ENCODE measurements at regions not wholly inside any gene's neighbourhood (a gene's known extent, or its start where the extent isn't known, plus 50 kb on each side); places are given as distances from the start of the nearest gene placed in this dataset.

DNA sequence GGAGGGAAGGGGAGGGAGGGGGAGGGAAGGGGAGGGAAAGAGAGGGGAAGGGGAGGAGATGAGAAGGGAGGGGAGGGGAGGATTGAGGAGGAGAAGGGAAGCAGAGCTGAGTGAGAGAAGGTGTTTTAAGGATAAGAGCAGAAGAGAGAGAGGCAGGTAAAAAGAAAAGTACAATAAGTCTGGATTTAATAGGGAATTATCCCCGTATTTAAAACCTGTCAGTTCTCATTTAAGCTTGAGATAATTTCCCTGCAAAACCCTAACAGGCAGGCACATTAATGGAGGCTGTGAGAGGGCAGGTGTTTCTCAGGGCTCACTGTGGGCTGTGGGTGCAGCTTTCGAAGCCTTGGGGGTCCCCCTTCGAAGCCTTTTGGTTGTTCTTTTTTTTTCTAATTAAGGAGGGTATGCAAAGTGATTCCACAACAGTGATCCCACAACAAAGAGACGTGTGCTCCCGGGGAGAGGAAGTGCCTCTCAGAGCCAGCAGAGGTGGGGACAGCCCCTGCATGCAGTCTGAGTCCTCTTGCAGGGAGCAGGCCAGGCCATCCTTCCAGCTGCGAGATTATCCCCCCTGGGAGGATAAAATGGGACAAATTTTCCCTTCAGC is 317.9 kb upstream of the IRX1 start:
- no peak for DNase-seq
- H3K36me3 Mint-ChIP-seq (ENCODE audit: low read depth), result no peaks in the 10 kb centered on the region
- peaks cover 3% of the 10 kb centered on the region for H3K27me3 Mint-ChIP-seq
- H3K9me3 Mint-ChIP-seq, result no peaks in the 10 kb centered on the region
- no peaks in the 10 kb centered on the region for H3K4me1 Mint-ChIP-seq (ENCODE audit: low read depth)
- H3K27ac Mint-ChIP-seq, result no peak overlapping the region
- no peak overlapping the region for H3K4me3 Mint-ChIP-seq

DNA sequence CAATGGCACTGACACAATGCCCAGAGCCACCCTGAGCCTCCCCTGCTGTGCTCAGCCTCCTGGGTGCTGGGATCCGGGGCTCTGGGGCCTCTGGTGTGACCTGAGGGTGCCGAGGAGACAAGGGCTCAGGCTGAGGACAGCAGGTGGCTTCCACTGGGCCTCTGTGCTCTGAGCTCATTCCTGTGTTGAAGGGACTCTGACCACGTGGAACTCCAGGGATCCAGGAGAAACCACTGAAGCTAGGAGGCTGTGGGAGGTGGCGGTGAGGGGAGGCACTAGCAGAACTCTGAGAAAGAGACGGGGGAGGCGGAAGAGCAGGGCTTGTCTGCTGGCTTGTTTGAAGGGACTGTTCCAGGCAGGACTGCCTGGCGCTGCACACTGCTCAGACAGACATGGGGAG is 318.7 kb upstream of the IRX1 start:
- Mint-ChIP-seq H3K4me3 (no peak overlapping the region), H3K4me1 (ENCODE audit: low read depth) (no peaks in the 10 kb centered on the region), H3K27me3 (peaks cover 3% of the 10 kb centered on the region), H3K36me3 (ENCODE audit: low read depth) (no peaks in the 10 kb centered on the region), H3K9me3 (no peaks in the 10 kb centered on the region), H3K27ac (no peak overlapping the region)
- no peak for DNase-seq

DNA sequence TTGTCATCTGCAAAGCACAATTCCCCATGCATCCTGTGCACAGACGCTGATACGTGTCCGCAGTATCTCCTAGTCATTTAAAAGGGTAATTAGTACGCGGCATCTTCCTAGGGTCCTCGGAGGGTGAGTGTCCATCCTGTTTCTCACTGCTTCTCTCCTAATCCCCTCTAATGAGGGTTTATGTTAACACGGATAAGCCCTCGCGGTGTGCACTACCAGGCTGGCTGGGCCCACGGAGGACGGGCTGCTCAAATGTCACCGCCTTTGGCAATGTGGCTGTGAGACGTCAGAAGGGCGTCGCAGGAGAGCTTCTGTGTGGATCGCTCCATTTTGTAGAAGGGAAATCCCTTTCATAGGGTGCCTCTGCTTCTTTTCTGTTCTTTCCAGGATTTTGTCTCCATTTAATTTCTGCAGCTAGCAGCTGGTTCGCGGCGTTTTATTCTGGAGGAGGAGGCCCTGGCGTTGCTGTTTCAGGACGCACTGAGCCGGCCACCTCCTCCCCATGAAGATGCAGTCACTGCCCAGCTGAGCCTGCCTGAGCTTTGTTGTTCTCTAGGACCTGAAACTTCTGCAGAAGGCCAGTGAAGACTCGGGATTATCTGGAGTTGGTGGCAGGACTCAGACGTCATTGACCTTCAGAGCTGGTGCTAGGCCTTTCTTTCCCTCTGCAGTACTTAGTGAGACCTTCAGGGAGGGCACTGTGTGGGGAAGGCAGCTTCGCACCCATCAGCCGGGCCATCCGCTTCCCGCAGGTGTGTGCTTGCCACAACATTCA is 326.1 kb upstream of the IRX1 start:
- DNase-seq, result no peak
- no peak overlapping the region for H3K27ac Mint-ChIP-seq
- H3K9me3 Mint-ChIP-seq, result no peaks in the 10 kb centered on the region
- no peaks in the 10 kb centered on the region for H3K27me3 Mint-ChIP-seq
- H3K4me3 Mint-ChIP-seq, result no peak overlapping the region
- H3K36me3 Mint-ChIP-seq (ENCODE audit: low read depth), result no peaks in the 10 kb centered on the region
- H3K4me1 Mint-ChIP-seq (ENCODE audit: low read depth), result no peaks in the 10 kb centered on the region

DNA sequence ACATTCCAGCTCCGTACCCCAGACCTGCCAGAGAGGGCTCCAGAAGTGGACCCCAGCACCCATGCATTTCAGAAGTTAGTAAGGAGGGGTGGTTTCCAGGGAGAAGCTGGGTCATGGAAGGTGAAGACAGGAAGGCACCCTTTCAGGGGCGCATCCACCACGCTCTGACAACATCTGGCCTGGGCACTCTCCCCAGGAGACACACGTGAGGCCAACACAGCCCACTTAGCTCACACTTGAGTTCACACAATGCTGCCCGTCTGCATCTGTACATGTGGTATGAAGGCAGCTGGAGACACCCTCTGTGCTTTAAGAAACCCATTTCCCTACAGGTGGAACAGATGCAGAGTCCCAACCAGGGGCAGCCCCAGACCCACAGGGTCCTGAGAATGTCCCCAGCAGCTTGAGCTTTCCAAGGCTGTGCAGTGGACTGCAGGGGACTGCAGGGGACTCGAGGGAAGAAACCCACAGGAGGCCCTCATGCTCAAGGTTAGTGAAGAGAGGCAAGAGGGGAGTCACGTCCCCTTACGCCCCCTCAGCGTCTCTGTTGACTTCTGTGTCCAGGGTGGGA is 326.8 kb upstream of the IRX1 start:
- Mint-ChIP-seq H3K9me3 (no peaks in the 10 kb centered on the region), H3K4me3 (no peak overlapping the region), H3K36me3 (ENCODE audit: low read depth) (no peaks in the 10 kb centered on the region), H3K4me1 (ENCODE audit: low read depth) (no peaks in the 10 kb centered on the region), H3K27me3 (no peaks in the 10 kb centered on the region), H3K27ac (no peak overlapping the region)
- DNase-seq, result no peak

DNA sequence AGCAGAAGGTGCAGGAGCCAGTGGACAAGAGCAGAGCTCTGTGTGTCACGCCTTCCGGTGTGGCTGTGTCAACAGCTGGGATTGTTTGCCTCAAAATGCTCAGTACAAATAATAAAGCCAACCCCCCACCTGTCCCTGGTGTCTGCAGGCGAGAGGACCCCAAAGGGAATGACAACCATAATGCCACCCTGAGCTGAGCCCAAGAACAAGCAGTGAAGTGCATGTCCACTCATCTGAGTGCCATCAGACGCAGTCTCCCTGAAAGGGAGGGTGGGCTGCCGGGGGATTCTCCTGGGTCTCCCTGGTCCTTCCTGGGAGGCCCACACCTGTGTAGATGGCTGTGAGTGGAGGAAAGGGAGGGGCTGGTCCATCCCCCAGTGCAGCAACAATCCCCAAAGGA is 328.8 kb upstream of the IRX1 start:
- no peak overlapping the region for H3K27ac Mint-ChIP-seq
- no peak overlapping the region for H3K4me3 Mint-ChIP-seq
- no peaks in the 10 kb centered on the region for H3K27me3 Mint-ChIP-seq
- H3K36me3 Mint-ChIP-seq (ENCODE audit: low read depth), result no peaks in the 10 kb centered on the region
- H3K9me3 Mint-ChIP-seq, result no peaks in the 10 kb centered on the region
- DNase-seq, result no peak
- no peaks in the 10 kb centered on the region for H3K4me1 Mint-ChIP-seq (ENCODE audit: low read depth)

DNA sequence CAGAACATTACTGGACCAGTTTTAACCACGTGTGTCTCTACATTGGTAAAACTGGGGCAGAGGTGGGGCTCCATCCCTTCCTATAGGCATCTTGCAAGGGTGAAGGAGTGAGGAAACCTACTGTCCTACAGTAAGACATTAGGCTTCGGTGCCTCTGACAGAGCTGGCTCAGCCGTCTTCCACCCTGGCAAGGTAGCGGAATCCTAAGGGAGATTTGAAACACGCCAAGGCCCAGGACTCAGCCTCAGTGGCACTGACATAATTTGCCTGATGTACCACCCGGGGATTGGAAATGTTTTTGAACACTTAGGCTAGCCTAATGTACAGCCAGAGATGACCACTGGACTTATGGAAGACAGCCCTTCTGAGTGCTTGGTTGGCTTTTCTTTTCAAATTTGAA is 329.7 kb upstream of the IRX1 start:
- H3K4me1 Mint-ChIP-seq (ENCODE audit: low read depth), result no peaks in the 10 kb centered on the region
- DNase-seq, result no peak
- no peaks in the 10 kb centered on the region for H3K36me3 Mint-ChIP-seq (ENCODE audit: low read depth)
- no peaks in the 10 kb centered on the region for H3K9me3 Mint-ChIP-seq
- no peak overlapping the region for H3K4me3 Mint-ChIP-seq
- no peaks in the 10 kb centered on the region for H3K27me3 Mint-ChIP-seq
- H3K27ac Mint-ChIP-seq, result no peak overlapping the region

DNA sequence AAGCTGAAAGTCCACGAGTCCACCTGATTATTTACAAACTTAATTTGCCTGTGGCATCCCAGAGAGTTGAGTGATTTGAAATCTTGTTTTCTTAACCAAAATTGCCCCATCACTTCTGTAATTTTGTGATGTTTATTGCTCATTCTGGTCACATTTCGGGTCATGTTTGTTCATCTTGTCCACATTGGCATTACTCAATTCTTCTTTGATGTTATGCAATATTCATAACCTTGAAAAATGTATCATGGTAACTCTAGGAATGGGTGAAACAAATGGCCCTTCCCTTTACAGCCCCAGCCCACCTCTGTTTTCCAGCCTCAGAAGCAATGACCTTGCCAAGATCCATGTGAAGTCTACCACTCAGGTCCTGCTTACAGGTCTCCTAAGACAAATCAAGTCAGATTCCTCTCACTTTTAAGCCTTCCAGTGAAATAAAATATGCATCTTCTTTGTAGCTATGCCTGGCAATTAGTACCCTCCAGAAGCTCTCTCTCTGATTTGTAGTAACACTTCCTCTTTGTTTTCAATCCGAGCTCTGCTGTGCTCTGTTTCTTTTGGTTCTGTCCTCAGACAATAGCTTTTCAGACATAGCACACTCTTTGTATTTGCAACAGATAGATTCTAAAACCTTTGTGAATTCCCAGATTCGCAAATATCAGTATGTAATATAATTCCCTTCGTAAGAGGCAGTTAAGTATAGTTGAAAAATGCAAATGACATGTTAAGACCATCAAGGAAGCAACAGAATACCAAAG is 330.3 kb upstream of the IRX1 start:
- no peaks in the 10 kb centered on the region for H3K9me3 Mint-ChIP-seq
- H3K27me3 Mint-ChIP-seq, result no peaks in the 10 kb centered on the region
- H3K4me3 Mint-ChIP-seq, result no peak overlapping the region
- no peak overlapping the region for H3K27ac Mint-ChIP-seq
- no peak for DNase-seq
- no peaks in the 10 kb centered on the region for H3K4me1 Mint-ChIP-seq (ENCODE audit: low read depth)
- no peaks in the 10 kb centered on the region for H3K36me3 Mint-ChIP-seq (ENCODE audit: low read depth)

DNA sequence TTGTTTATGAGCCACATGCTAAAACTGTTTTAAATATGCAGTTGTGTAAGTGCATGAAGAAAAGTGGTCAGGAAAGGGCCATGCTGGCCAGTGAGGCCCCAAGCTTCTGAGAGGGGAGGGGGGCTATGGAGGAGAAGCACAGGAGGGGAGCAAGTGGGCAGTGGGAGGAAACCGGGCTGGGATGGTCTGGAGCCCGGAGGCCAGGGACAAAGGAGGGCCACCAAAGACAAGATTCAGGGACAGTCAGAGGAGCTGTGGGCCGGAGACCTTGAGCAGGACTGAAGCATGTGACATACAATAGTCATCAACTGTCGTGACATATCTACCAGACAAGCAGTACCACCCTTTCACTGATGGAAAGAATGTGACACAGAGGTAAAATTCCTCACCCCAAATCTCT is 333.2 kb upstream of the IRX1 start:
- DNase-seq, result no peak
- no peaks in the 10 kb centered on the region for H3K9me3 Mint-ChIP-seq
- H3K27ac Mint-ChIP-seq, result no peak overlapping the region
- H3K4me1 Mint-ChIP-seq (ENCODE audit: low read depth), result no peaks in the 10 kb centered on the region
- H3K27me3 Mint-ChIP-seq, result no peaks in the 10 kb centered on the region
- H3K4me3 Mint-ChIP-seq, result no peak overlapping the region
- H3K36me3 Mint-ChIP-seq (ENCODE audit: low read depth), result no peaks in the 10 kb centered on the region

DNA sequence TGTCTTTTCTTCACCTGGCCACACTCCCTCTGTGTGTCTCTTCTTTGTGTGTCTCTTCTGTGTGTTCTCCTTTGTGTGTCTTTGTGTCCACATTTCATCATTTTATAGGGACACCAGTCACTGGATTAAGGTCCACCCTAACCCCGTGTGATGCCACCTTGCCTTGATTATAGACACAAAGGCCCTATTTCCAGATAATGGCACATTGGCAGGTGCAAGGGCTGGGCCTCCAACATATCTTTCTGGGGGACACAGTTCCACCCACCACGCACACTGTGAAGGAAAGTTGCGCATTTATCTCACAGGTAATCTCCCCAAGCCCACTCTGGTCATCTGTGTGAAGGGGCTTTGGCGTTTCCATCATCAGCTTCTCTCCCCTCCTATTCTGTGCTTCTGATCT is 334.6 kb upstream of the IRX1 start:
- Mint-ChIP-seq H3K4me1 (ENCODE audit: low read depth) (no peaks in the 10 kb centered on the region), H3K36me3 (ENCODE audit: low read depth) (no peaks in the 10 kb centered on the region), H3K9me3 (no peaks in the 10 kb centered on the region), H3K27ac (no peak overlapping the region), H3K27me3 (no peaks in the 10 kb centered on the region), H3K4me3 (no peak overlapping the region)
- no peak for DNase-seq

DNA sequence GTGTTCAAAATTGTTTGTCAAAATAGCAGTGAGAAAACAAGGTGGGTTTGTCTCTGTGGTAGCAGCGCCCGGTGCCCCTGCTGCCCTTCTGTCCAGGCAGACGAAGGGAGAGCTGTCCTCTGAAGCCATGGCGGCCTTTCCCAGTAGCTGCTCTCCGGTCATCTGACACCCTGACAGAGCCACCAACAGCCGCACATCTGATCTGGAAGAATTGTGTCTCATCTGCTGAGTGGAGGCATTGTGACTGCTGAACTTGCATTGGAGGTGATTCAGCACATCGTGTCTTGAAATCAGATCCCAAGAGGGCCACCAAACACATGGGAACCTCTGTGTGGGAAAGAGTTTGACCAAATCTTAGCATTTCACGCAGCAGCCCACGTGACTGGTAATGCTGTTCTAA is 337.6 kb upstream of the IRX1 start:
- Mint-ChIP-seq H3K27ac (no peak overlapping the region), H3K36me3 (ENCODE audit: low read depth) (no peaks in the 10 kb centered on the region), H3K4me3 (no peak overlapping the region), H3K27me3 (no peaks in the 10 kb centered on the region), H3K4me1 (ENCODE audit: low read depth) (no peaks in the 10 kb centered on the region), H3K9me3 (no peaks in the 10 kb centered on the region)
- DNase-seq, result no peak

DNA sequence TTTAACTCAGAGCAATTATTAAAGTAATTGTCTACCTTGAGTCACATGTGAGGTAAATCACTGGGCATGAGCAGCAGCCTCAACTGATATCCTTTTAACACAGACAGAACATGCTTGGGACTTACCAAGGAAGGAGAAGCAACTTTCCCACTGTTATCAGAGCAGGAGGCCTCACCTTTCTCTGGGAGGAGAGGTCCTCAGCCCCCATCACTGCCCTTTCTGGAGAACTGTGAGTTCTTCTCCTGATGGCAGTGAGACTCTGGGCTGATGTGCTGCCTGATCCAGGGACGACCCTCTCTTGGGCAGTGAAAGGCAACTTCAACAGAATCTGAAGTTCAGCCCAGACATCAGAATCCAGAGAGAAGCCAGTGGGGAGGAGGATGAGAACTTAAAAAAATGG is 343.4 kb upstream of the IRX1 start:
- Mint-ChIP-seq H3K27me3 (peaks cover 4% of the 10 kb centered on the region), H3K36me3 (ENCODE audit: low read depth) (no peaks in the 10 kb centered on the region), H3K27ac (no peak overlapping the region), H3K4me3 (no peak overlapping the region), H3K4me1 (ENCODE audit: low read depth) (no peaks in the 10 kb centered on the region), H3K9me3 (peaks cover 2% of the 10 kb centered on the region)
- no peak for DNase-seq

DNA sequence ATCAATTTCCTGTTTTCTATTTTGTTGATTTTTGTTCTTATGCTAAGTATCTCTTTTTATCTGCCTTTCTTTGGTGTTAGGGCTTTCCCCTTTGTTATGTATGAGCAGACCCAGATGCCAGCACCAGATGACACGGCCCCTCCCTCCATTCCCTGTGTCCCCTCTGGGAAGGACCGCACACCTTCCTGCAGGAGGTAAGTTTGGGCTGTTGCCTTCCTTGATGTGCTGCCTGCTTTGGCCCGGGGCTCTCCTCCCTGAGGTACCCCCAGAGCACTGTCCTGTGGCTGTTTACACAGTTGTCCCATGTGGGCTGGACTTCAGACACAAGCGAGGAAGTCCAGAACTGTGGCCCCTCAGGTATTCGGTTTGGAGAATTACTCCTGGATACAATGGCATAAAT is 343.8 kb upstream of the IRX1 start:
- no peak overlapping the region for H3K27ac Mint-ChIP-seq
- H3K36me3 Mint-ChIP-seq (ENCODE audit: low read depth), result no peaks in the 10 kb centered on the region
- no peak overlapping the region for H3K4me3 Mint-ChIP-seq
- H3K4me1 Mint-ChIP-seq (ENCODE audit: low read depth), result no peaks in the 10 kb centered on the region
- H3K9me3 Mint-ChIP-seq, result peaks cover 2% of the 10 kb centered on the region
- peaks cover 4% of the 10 kb centered on the region for H3K27me3 Mint-ChIP-seq
- DNase-seq, result no peak

DNA sequence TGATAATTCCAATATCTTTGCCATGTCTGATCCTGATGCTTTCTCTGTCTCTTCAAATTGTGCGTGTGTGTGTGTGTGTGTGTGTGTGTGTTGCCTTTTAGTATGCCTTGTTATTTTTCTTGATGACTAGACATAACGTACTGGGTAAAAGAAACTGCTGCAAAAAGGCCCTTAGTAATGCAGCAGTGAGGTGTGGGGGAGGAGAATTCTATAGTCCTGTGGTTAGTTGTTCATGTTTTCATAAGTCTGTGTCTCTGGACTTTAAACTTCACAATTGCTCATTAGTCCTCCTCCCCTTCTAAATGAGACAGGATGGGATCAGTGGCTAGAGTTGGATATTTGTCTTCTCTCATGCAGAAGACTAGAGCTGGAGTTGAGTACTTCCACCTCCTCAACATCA is 346.2 kb upstream of the IRX1 start:
- Mint-ChIP-seq H3K4me1 (ENCODE audit: low read depth) (no peaks in the 10 kb centered on the region), H3K4me3 (no peak overlapping the region), H3K27me3 (peaks cover 4% of the 10 kb centered on the region), H3K27ac (no peak overlapping the region), H3K36me3 (ENCODE audit: low read depth) (no peaks in the 10 kb centered on the region), H3K9me3 (peaks cover 6% of the 10 kb centered on the region)
- DNase-seq, result no peak

DNA sequence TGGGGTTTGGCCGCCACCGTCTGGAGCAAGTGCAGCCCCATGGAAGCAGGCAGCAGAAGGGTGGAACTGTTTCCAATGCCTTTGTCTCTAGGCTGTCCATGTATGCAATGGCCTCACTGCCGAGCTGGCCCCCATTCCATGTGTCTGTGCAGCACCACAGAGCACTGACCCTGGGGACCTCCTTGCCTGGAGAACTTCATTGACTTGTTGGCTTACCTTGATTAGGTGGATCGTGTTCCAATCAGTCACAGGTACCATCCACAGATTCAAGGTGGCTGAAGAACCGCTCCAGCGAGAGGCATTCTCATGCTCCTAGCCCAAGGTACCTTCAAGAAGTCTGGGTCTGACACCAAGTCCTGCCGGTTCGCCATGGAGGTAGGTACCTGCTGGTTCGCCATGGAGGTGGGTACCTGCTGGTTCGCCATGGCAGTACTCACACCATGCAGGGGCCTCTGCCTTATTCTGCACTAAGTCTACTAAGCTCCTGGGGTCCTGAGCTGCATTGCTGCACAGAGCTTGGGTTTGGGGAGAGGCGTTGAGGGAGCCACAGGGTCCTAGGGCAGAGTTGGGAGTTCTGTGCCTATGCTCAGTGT is 358.3 kb upstream of the IRX1 start:
- H3K27me3 Mint-ChIP-seq, result no peaks in the 10 kb centered on the region
- no peak overlapping the region for H3K27ac Mint-ChIP-seq
- no peak for DNase-seq
- peaks cover 12% of the 10 kb centered on the region for H3K9me3 Mint-ChIP-seq
- H3K36me3 Mint-ChIP-seq (ENCODE audit: low read depth), result no peaks in the 10 kb centered on the region
- no peaks in the 10 kb centered on the region for H3K4me1 Mint-ChIP-seq (ENCODE audit: low read depth)
- no peak overlapping the region for H3K4me3 Mint-ChIP-seq

DNA sequence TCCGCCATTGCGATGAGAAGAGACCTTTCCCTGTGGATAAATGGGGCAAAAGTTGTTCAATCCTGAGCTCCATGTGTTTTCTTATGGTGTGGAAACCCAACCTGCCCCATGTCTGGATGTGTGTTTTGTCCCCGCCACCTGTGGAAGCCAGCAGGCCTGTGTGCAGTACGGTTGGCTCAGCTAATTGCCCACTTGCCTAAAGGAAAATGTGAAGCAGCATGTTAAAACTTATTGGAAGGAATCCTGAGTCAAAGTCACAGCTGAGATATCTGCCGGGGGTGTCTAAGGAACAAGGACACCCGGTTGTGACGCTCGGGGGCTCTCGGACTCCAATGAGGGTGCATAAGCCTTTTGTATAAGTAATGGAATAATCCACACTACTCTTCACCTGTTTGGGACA is 361.1 kb upstream of the IRX1 start:
- Mint-ChIP-seq H3K9me3 (peaks cover 7% of the 10 kb centered on the region), H3K36me3 (ENCODE audit: low read depth) (no peaks in the 10 kb centered on the region), H3K4me3 (no peak overlapping the region), H3K27ac (no peak overlapping the region), H3K4me1 (ENCODE audit: low read depth) (no peaks in the 10 kb centered on the region), H3K27me3 (no peaks in the 10 kb centered on the region)
- DNase-seq, result no peak
